GM12872 (cell line): ENCODE measurements at regions not wholly inside any gene's neighbourhood (a gene's known extent, or its start where the extent isn't known, plus 50 kb on each side); places are given as distances from the start of the nearest gene placed in this dataset.

Experiments
- TF ChIP-seq, protein P1 (sequence below): IDR thresholded peaks from 3 replicates; pipeline ENCODE4 v1.5.1; 2011; ENCODE audit warnings: low read depth, mild to moderate bottlenecking, low read length, moderate library complexity; ENCODE audit not compliant: insufficient read depth

DNA sequence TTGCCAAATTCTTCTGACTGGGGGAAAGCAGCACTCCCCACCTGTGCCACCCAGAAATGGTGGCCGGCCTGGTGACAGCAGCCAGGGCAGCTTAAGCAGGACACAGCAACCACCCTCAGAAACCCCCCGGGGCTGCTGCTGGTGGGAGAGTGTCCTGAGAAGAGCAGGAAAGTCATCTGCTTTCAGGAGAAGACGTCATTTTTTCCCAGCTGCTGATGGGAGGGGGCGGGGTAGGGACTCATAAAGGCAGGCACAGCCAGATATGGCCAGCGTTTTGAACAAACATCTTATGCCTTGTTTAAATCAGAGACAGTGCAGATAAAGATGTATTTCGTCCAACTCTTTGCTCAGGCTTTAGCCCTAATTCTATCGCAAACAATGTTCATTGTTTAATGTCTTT is 139.5 kb downstream of the LRRC30 start:
- TF ChIP-seq, protein P1, sequence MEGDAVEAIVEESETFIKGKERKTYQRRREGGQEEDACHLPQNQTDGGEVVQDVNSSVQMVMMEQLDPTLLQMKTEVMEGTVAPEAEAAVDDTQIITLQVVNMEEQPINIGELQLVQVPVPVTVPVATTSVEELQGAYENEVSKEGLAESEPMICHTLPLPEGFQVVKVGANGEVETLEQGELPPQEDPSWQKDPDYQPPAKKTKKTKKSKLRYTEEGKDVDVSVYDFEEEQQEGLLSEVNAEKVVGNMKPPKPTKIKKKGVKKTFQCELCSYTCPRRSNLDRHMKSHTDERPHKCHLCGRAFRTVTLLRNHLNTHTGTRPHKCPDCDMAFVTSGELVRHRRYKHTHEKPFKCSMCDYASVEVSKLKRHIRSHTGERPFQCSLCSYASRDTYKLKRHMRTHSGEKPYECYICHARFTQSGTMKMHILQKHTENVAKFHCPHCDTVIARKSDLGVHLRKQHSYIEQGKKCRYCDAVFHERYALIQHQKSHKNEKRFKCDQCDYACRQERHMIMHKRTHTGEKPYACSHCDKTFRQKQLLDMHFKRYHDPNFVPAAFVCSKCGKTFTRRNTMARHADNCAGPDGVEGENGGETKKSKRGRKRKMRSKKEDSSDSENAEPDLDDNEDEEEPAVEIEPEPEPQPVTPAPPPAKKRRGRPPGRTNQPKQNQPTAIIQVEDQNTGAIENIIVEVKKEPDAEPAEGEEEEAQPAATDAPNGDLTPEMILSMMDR = no peak

DNA sequence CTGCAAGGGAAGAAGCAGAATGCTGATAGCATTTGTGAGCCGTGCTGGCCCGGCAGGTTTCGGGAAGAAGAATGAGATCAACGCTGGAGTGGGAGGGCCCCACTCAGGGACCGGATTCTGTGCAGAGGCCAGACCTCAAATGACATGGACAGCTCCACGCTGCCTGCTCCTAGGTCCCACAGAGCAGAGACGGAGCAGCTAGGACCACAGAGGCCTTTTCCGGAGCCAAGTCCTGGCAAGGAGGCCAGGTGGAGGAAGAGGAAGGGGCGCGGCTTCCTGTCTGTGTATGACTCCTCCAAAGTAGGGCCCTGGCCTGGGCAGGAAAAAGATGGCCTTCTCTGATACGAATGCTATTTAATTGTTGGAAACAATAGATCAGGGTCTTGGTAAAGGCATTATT is 139.9 kb downstream of the LRRC30 start:
- TF ChIP-seq, protein P1 = no peak

DNA sequence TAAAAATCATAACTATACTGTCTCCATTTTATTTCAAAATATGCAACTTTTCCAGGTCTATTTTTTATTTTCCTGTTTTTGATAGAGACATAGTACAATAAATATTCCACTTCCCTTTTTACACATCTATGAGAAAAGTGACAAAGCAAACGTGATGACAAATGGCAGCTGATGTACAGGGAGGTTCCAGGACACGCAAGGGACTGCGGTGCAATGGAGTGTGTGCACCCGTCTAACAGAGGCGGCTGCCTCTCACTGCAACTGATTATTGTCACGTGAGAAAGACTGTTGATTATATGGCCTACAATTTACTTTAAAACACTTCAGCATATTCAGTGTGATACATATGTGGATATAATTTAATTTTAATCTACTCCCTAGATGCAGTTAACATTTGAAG is 142.6 kb downstream of the LRRC30 start:
- TF ChIP-seq, protein P1 = no peak

DNA sequence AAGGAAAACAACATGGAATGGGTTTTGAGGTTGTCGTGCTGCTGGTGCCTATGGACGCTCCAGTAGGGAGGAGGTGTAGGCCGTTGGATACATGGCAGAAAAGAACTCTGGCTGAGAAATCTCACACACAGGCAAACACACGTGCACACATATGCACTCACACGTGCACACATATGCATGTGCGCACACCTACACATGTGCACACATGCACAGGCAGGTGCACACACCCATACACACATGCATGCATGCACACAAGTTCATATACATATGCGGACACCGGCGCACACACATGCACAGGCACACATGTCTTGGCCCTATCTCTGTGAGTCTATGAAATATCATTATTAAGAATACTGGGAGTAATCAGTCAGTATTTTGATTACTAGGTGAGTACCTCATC is 150.4 kb downstream of the LRRC30 start:
- TF ChIP-seq, protein P1 = no peak

DNA sequence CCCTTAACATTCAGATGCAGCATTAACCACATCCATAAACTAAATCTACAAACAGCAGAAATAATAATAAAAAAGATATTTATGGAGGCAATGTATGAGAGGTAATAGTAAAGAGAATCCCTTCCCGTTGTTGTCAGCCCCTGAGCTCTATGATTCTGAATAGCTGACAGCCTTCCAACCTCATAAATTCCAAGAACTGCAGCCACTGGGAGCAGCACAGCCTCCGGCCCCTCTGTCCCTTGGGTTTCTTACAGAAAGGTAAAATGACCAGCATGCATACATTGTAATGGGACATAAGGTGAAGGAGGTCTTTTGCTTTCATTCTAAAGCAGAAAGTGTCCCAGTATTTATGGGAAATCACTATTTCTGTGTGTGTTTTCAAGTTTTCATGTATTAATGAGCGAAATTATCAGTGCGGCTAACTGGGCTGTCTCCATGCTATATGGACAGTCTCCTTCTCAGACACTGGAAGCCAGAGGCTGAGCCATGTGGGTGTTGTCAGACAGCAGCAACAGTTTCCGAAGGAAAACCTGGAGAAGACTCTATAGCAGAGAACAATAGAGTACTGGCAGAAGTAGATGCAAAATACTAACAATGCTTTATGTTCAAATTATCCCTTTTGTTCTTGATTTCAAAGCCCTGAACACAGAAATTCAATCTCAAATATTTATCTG is 151.6 kb downstream of the LRRC30 start:
- TF ChIP-seq, protein P1 = no peak

DNA sequence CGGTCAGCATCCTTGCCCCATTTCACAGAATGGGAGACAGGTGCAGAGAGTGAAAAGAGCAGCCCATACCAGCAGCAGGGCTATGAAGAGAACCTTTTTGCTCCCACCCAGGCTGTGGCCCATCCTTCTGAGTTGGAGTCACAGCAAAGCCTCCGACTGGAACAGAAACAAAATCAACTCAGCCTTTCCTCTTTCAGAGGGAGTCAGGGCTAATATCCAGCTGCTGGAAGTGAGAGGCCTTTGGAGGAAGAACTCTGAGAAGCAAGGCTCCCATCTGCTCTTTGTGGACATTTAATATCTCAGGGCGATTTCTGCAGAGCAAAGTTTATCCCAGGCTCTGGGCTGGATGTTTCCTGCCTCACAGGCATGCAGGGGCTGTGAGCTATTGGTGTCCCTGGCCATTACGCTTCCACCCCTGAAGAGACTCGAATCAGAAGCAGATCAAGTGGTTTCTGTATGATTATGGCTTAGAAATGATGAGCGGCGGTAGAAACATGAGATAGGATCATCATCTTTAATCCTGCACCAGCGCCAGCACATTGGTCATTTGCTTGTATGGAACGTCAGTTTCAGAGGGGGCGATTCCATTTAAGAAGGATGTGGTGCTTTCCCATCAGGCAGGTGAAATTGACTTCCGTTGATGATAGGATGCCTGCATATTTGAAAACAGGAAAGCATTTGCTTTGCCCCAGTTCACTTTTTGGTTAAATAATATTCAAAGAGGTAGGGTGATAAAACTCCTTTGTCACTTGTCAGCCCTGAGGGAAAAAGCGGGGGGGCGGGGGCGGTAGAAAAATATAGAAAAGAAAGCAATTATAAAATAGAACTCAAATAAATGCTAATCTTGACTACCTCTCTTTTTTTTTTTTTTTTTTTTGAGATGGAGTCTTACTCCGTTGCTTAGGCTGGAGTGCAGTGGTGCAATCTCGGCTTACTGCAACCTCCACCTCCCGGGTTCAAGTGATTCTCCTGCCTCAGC is 152.4 kb downstream of the LRRC30 start:
- TF ChIP-seq, protein P1 = no peak

DNA sequence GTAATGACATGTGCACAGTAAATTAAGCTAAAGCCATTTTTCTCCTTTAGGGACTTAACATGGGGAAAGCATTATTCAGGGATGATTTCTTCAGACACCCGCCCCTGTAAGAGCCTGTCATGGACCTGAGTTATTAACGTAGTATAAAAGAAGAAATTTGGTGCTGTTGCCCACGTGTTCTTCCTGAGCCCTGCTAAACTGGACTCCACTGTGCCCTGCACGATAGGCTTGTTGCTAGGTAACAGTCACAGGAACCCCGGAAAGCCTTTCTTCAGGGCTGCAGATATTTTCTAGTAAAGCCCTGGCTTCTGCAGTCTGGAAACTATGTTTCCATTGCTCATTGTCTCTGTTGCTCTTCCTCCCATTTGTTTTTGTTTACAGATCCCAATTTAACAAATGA is 157.9 kb downstream of the LRRC30 start:
- TF ChIP-seq, protein P1 = no peak
